ENCODE measurements at regions not wholly inside any gene's neighbourhood (a gene's known extent, or its start where the extent isn't known, plus 50 kb on each side); places are given as distances from the start of the nearest gene placed in this dataset.
"Not testable (repeated sequence)": the region's sequence is repeated elsewhere in the genome, so short reads cannot be mapped to it uniquely, and the experiment has no call there.

DNA sequence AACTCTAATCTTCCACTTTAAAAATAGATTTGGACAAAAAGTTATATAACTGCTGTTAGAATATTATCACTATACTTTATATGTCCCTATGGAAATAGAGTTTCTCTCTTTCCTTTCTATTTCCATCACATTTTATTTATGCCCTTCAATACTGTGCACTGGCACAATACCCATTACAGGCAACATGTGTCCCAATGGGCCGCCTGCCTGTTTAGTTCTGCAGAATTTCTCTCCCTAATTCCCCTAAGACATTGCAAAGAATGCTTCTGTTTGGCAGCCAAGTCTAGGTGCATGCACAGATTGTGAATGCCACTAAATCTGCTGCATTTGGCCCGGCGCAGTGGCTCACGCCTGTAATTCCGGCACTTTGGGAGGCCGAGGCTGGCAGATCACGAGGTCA is 520.4 kb upstream of the FLRT2 start:
- DNase-seq (ENCODE audit: low read depth), result no peak

- no peak for DNase-seq (ENCODE audit: low read depth)
These were observed 519.8 kb upstream of the FLRT2 start for GRCh38 chr14:85010186-85010585.

- DNase-seq (ENCODE audit: low read depth), result no peak
These were observed 513.4 kb upstream of the FLRT2 start for GRCh38 chr14:85016496-85016895.

GRCh38 chr14:85023866-85024265 is 506.1 kb upstream of the FLRT2 start:
- DNase-seq (ENCODE audit: low read depth), result not testable (repeated sequence)

GRCh38 chr14:85024931-85025330 is 505.0 kb upstream of the FLRT2 start:
- no peak for DNase-seq (ENCODE audit: low read depth)

DNA sequence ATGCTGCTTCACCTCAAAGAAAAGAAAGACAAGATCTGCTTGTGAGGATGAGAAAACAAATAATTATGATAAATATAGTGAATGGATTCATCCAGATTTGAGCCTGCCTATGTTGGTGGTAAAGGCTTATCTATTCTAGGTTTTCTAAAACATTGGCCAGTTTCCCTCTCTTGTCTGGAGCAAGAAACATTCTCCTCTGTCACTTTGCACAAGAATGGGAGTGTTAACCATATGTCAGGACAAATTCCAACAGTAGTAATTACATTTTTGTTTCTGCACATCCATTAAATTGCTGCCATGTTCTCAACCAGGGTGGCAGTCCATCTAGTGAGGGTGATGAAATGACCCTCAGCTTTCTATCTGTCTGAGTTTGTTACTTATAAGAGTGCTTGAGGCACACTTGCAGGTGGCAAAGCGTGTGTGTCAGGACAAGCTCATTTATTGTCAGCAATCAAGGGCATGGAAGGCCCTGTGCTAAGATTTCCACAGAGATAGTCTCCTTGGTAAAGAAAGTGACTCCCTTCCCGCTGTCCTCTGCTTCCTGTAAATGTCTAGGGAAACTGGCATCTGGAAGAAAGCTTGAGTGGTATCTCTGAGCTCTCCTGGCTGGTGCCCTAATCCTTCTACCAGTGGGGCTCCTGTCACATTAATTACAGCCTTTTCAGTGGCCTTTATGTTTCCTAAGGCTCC is 502.1 kb upstream of the FLRT2 start:
- DNase-seq (ENCODE audit: low read depth), result no peak

DNA sequence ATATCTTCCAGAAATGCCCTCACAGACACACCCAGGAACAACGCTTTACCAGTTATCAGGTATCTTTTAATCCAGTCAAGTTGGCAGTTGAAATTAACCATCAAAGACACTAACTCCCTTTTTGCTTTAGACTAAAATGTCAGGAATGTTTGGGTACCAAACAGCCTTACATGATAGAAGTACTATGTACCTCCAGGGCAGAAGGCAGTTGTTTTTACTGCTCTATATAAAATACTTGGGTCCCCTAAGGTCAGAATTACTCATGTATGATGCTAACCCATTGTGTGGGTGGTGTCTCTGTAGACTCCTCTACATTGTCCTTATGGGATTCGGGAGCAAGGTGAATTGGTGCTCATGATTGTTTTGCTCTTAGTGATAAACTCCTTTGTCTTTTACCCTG is 492.5 kb upstream of the FLRT2 start:
- no peak for DNase-seq (ENCODE audit: low read depth)

DNA sequence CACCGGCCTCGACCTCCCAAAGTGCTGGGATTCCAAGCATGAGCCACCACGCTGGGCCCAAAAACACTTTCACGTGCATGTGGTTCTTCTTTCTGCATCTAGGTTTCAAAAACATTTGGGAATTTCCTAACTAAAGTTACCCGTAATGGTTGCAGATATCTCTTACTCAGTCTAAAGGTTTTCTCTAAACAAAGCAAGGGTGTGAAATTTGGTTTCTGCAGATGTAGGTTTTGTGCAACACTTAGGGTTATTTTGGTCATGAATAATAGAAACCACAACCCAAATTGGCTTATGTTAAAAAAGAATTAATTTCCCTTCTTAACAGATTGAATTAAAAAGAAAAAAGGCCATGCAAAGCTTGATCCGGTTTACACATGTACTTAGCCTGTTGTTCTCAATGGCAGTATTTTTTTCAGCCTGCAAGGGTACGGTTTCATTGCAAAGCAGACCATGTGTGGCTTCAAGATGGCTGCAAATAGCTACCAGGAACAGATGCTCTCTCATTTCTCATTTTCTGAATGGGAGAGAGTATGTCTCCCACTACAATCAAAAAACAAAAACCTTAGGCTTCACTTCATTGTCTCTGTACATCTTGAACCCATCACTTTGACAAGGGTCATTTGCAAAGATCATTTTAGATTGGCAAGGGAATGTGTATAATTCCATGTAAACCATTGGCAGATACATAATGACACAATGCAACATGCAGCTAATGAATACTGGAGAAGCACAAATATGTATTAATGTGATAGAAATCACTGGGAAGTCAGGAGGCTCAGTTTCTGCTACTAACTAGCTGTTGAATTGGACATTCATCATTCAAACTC is 491.2 kb upstream of the FLRT2 start:
- no peak for DNase-seq (ENCODE audit: low read depth)

DNA sequence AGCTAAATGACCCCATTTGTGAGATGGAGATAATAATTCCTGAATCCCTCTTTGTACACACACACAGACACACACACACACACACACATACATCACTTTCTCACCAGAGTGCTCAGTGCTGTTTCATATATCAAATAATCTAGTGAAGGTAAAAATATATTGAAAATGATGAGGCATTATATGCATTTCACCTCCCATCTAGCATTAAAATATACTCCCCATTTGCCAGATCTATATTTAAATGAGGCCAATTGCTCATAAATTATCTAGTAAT is 490.7 kb upstream of the FLRT2 start:
- no peak for DNase-seq (ENCODE audit: low read depth)

GRCh38 chr14:85040046-85040685 is 489.8 kb upstream of the FLRT2 start:
- DNase-seq (ENCODE audit: low read depth), result no peak

GRCh38 chr14:85041618-85042017 is 488.3 kb upstream of the FLRT2 start:
- DNase-seq (ENCODE audit: low read depth), result no peak

DNA sequence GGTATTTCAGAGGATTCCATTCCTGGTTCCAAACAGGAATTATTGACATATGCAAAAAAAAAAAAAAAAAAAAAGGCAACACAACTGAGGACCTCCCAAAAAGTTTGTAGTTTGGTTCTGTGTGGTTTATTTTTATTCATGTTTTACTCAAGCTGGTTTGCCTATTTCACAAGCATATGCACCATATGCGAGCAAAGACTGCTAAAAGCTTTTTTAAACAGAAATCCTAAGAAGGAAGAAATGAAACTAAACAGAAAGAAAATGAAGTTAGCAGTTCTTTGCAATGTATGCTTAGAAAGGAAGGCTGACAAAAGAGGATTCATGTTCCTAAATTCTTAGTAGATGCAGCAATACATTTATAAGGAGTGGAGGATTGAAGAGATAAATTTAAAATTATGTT is 487.6 kb upstream of the FLRT2 start:
- DNase-seq (ENCODE audit: low read depth), result no peak

GRCh38 chr14:85050180-85050579 is 479.8 kb upstream of the FLRT2 start:
- no peak for DNase-seq (ENCODE audit: low read depth)

GRCh38 chr14:85052646-85053045 is 477.3 kb upstream of the FLRT2 start:
- DNase-seq (ENCODE audit: low read depth), result no peak

DNA sequence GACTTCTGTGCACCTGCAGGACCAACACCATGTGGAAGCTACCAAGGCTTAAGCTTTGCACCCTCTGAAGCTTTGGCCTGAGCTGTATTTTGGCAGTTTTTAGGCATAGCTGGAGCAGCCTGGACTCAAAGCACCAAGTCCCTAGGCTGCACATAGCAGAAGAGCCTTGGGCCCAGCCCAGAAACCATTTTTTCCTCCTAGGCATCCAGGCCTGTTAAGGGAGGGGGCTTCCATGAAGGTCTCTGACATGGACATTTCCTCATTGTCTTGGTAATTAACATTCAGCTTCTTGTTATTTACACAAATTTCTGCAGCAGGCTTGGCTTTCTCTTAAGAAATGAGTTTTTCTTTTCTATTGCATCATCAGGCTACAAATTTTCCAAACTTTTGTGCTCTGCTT is 475.8 kb upstream of the FLRT2 start:
- no peak for DNase-seq (ENCODE audit: low read depth)

DNA sequence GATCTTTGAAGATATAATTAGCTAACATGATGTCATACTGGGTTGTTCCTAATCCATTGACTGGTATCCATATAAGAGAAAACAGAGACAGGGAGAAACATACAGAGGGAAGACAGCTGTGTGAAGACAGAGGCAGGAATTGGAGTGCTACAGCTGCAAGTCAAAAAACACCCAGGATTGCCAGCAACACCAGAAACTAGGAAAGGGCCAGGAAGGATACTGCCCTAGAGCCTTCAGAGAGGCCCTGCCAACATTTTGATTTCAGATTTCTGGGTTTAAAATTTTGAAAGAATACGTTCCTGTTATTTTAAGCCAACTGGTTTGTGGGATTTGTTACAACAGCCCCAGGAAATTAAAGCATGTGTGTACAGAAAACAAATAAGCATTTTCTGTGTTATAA is 473.7 kb upstream of the FLRT2 start:
- DNase-seq (ENCODE audit: low read depth), result no peak

DNA sequence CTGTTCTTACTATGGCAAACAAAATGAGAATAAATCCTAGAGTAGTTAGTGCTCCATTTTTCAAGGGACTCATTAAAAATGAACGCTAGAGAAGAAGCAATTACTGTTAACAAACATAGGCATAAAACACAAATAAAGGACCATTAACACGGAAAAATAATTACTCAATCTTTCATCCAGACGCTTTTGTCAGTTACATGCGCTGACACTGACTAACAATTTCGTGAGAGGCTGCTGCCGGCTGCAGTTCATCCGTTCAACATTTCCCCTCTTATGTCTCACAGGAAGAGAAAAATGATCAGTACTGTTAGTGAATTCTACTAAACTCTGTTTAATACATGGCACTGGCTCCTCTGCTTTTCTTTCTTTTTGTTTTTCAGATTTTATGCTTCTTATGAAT is 472.7 kb upstream of the FLRT2 start:
- DNase-seq (ENCODE audit: low read depth), result no peak

- DNase-seq (ENCODE audit: low read depth), result no peak
These were observed 471.8 kb upstream of the FLRT2 start for GRCh38 chr14:85058150-85058549.

GRCh38 chr14:85060121-85060520 is 469.8 kb upstream of the FLRT2 start:
- DNase-seq (ENCODE audit: low read depth), result no peak

DNA sequence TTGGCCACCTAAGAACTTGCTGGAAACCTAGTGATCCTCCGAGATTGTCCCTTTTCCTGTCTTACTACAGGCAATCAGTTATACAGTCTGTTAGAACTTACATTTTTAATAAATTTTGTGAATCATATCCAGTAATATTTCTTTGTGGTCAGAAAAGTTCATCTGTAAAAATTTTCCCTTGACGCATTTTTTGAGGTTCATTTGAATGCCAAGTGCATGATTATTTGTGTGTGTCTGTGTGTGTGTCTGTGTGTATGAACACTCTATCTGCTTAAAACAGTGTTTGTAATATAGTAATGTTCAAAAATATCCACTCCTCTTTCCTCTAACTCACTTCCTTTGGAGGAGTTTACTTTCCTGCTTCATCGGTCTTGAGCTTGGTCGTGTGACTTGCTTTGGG is 468.7 kb upstream of the FLRT2 start:
- DNase-seq (ENCODE audit: low read depth), result no peak

DNA sequence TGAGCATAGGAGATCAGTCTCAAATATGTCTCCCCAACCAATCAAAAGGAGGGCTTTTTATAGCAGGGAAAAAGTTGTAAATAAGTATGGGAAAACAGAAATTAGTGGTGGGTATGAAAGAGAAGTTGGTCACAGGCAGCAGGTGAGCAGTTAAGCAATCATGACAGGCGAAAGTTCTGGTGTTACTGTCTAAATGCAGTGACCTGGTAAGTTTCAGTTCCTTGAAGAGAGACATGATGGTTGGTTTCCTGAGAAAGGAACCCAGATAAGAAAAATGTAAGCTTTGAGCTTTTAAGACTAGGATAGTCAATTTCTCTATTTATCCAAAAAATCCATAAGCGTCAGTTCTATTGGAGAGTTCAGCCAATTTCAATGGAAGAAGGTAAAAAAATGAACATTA is 466.2 kb upstream of the FLRT2 start:
- no peak for DNase-seq (ENCODE audit: low read depth)

GRCh38 chr14:85071447-85071846 is 458.5 kb upstream of the FLRT2 start:
- DNase-seq (ENCODE audit: low read depth), result no peak

GRCh38 chr14:85074955-85075354 is 455.0 kb upstream of the FLRT2 start:
- no peak for DNase-seq (ENCODE audit: low read depth)
